ENCODE measurements at regions not wholly inside any gene's neighbourhood (a gene's known extent, or its start where the extent isn't known, plus 50 kb on each side); places are given as distances from the start of the nearest gene placed in this dataset.

DNA sequence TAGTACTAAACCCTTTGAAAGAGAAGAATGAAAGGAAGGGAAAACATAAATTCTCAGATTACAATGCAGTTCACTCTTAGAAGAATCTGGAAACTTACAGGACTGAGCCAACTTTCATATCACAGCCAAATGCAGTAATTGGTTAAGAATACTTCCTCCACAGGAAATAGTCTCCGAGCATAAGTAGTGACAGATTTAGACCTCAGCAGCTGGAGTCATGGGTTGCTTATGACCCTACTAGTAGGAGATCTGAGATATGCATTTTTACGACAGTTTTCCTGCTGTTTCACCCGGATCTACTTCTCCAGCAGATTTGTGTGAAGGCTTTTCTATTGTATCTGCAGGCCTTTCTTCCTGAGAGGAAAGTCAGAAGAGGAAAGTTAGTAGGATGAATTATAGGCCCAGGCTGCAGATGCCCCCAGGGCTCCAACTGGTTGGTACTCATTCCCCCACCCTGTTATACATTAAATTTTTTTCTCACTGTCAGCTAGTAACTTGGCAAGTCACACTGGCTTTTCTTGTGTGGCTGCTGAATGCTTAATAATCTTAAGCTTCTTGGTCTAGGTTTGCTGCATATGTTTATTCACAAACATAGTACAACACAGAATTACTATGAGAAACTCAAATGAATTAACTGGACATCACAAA is 1241.5 kb upstream of the MIR17HG start:
- Histone ChIP-seq H3K14ac (ENCODE audit: low read length) (no peak overlapping the region), H2AFZ (ENCODE audit: insufficient read depth, low read length, poor library complexity) (no peak overlapping the region), H3K79me1 (ENCODE audit: low read length) (no peaks in the 10 kb centered on the region), H4K91ac (ENCODE audit: low read depth, low read length) (no peak overlapping the region), H3K4me1 (ENCODE audit: control insufficient read depth in 1 of 2, insufficient read depth in 2 of 2, low read length in 2 of 2) (no peaks in the 10 kb centered on the region), H3K9ac (ENCODE audit: low read length) (no peak overlapping the region), H3K27me3 (ENCODE audit: insufficient read depth, low read length) (no peaks in the 10 kb centered on the region), H3K18ac (ENCODE audit: low read length) (no peak overlapping the region), H3K9me3 (ENCODE audit: insufficient read depth, low read depth, low read length) (no peaks in the 10 kb centered on the region), H3K23ac (ENCODE audit: low read length) (no peak overlapping the region), H3K4me2 (ENCODE audit: low read length) (no peak overlapping the region), H2BK5ac (ENCODE audit: low read depth, low read length, poor library complexity) (no peak overlapping the region), H2AK5ac (ENCODE audit: low read length) (no peak overlapping the region), H3K4ac (ENCODE audit: low read depth, low read length) (no peak overlapping the region), H3K4me3 (ENCODE audit: low read depth, low read length) (no peak overlapping the region), H3K36me3 (ENCODE audit: control insufficient read depth in 1 of 2, insufficient read depth in 2 of 2, low read length in 2 of 2) (no peaks in the 10 kb centered on the region), H3K79me2 (ENCODE audit: control insufficient read depth, insufficient read depth, low read length, poor library complexity) (no peaks in the 10 kb centered on the region), H3K27ac (ENCODE audit: low read depth, low read length) (no peak overlapping the region), H2BK12ac (ENCODE audit: low read length) (no peak overlapping the region), H4K8ac (ENCODE audit: low read depth, low read length) (no peak overlapping the region), H4K12ac (ENCODE audit: low read depth, low read length) (no peak overlapping the region), H2BK120ac (ENCODE audit: insufficient read depth, low read length, poor library complexity) (no peak overlapping the region)
- no CpG with 5 or more reads among the region's 3 CpGs for WGBS (ENCODE audit: extremely low coverage, insufficient coverage, insufficient read length)
- DNase-seq = no peak

- no peak overlapping the region for H3K23ac ChIP-seq (ENCODE audit: low read length)
- no peak overlapping the region for H4K8ac ChIP-seq (ENCODE audit: low read depth, low read length)
- no peak overlapping the region for H2AK5ac ChIP-seq (ENCODE audit: low read length)
- H3K79me2 ChIP-seq (ENCODE audit: control insufficient read depth, insufficient read depth, low read length, poor library complexity) = no peaks in the 10 kb centered on the region
- H3K4me2 ChIP-seq (ENCODE audit: low read length) = no peak overlapping the region
- no peak overlapping the region for H4K91ac ChIP-seq (ENCODE audit: low read depth, low read length)
- H3K14ac ChIP-seq (ENCODE audit: low read length) = no peak overlapping the region
- H2BK12ac ChIP-seq (ENCODE audit: low read length) = no peak overlapping the region
- no peak overlapping the region for H2AFZ ChIP-seq (ENCODE audit: insufficient read depth, low read length, poor library complexity)
- no peak overlapping the region for H3K9ac ChIP-seq (ENCODE audit: low read length)
- no peaks in the 10 kb centered on the region for H3K27me3 ChIP-seq (ENCODE audit: insufficient read depth, low read length)
- no peak for DNase-seq
- no peak overlapping the region for H3K18ac ChIP-seq (ENCODE audit: low read length)
- no peak overlapping the region for H3K4me3 ChIP-seq (ENCODE audit: low read depth, low read length)
- H2BK120ac ChIP-seq (ENCODE audit: insufficient read depth, low read length, poor library complexity) = no peak overlapping the region
- no peak overlapping the region for H2BK5ac ChIP-seq (ENCODE audit: low read depth, low read length, poor library complexity)
- H3K79me1 ChIP-seq (ENCODE audit: low read length) = no peaks in the 10 kb centered on the region
- no peak overlapping the region for H3K4ac ChIP-seq (ENCODE audit: low read depth, low read length)
- no peaks in the 10 kb centered on the region for H3K36me3 ChIP-seq (ENCODE audit: control insufficient read depth in 1 of 2, insufficient read depth in 2 of 2, low read length in 2 of 2)
- no peak overlapping the region for H3K27ac ChIP-seq (ENCODE audit: low read depth, low read length)
- H3K9me3 ChIP-seq (ENCODE audit: insufficient read depth, low read depth, low read length) = no peaks in the 10 kb centered on the region
- H3K4me1 ChIP-seq (ENCODE audit: control insufficient read depth in 1 of 2, insufficient read depth in 2 of 2, low read length in 2 of 2) = no peaks in the 10 kb centered on the region
- WGBS (ENCODE audit: extremely low coverage, insufficient coverage, insufficient read length) = no CpG with 5 or more reads among the region's 2 CpGs
- H4K12ac ChIP-seq (ENCODE audit: low read depth, low read length) = no peak overlapping the region
Measured at GRCh38 chr13:90107661-90108060, 1239.8 kb upstream of the MIR17HG start.

- no peaks in the 10 kb centered on the region for H3K36me3 ChIP-seq (ENCODE audit: control insufficient read depth in 1 of 2, insufficient read depth in 2 of 2, low read length in 2 of 2)
- H3K9ac ChIP-seq (ENCODE audit: low read length) = no peak overlapping the region
- H3K79me1 ChIP-seq (ENCODE audit: low read length) = no peaks in the 10 kb centered on the region
- H3K27me3 ChIP-seq (ENCODE audit: insufficient read depth, low read length) = no peaks in the 10 kb centered on the region
- no peak overlapping the region for H2BK120ac ChIP-seq (ENCODE audit: insufficient read depth, low read length, poor library complexity)
- H2AFZ ChIP-seq (ENCODE audit: insufficient read depth, low read length, poor library complexity) = no peak overlapping the region
- no peaks in the 10 kb centered on the region for H3K9me3 ChIP-seq (ENCODE audit: insufficient read depth, low read depth, low read length)
- H3K4me2 ChIP-seq (ENCODE audit: low read length) = no peak overlapping the region
- H2BK5ac ChIP-seq (ENCODE audit: low read depth, low read length, poor library complexity) = no peak overlapping the region
- no peak overlapping the region for H4K8ac ChIP-seq (ENCODE audit: low read depth, low read length)
- DNase-seq = no peak
- no peak overlapping the region for H2AK5ac ChIP-seq (ENCODE audit: low read length)
- H4K12ac ChIP-seq (ENCODE audit: low read depth, low read length) = no peak overlapping the region
- H2BK12ac ChIP-seq (ENCODE audit: low read length) = no peak overlapping the region
- no peaks in the 10 kb centered on the region for H3K79me2 ChIP-seq (ENCODE audit: control insufficient read depth, insufficient read depth, low read length, poor library complexity)
- H3K14ac ChIP-seq (ENCODE audit: low read length) = no peak overlapping the region
- WGBS (ENCODE audit: extremely low coverage, insufficient coverage, insufficient read length) = no CpG with 5 or more reads among the region's 1 CpG
- H3K18ac ChIP-seq (ENCODE audit: low read length) = no peak overlapping the region
- no peak overlapping the region for H3K23ac ChIP-seq (ENCODE audit: low read length)
- H3K4ac ChIP-seq (ENCODE audit: low read depth, low read length) = no peak overlapping the region
- no peak overlapping the region for H4K91ac ChIP-seq (ENCODE audit: low read depth, low read length)
- H3K4me1 ChIP-seq (ENCODE audit: control insufficient read depth in 1 of 2, insufficient read depth in 2 of 2, low read length in 2 of 2) = no peaks in the 10 kb centered on the region
- H3K27ac ChIP-seq (ENCODE audit: low read depth, low read length) = no peak overlapping the region
- H3K4me3 ChIP-seq (ENCODE audit: low read depth, low read length) = no peak overlapping the region
Measured at GRCh38 chr13:90108547-90108946, 1238.9 kb upstream of the MIR17HG start.

DNA sequence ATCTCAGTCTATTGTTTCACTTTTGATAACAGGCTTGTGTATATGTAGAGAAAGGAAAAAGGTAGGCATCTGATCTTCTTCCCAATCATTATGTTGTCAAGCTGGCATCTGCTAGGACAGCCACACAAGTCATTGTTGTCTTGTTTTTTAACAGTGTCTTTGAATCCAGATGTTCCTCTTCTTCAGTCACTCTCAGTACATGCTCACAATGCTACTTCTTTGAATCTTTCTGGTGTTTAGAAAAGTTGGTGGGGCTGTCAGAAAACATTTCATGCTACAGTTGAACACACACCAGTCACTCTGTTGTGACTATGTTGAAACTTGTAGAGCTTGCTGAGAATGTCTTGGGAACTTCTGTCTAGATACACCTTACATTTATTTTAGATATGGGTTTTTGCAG is 1231.4 kb upstream of the MIR17HG start:
- Histone ChIP-seq H2BK12ac (ENCODE audit: low read length) (no peak overlapping the region), H3K79me1 (ENCODE audit: low read length) (no peaks in the 10 kb centered on the region), H2BK120ac (ENCODE audit: insufficient read depth, low read length, poor library complexity) (no peak overlapping the region), H4K91ac (ENCODE audit: low read depth, low read length) (no peak overlapping the region), H3K27me3 (ENCODE audit: insufficient read depth, low read length) (no peaks in the 10 kb centered on the region), H3K14ac (ENCODE audit: low read length) (no peak overlapping the region), H2BK5ac (ENCODE audit: low read depth, low read length, poor library complexity) (no peak overlapping the region), H4K12ac (ENCODE audit: low read depth, low read length) (no peak overlapping the region), H4K8ac (ENCODE audit: low read depth, low read length) (no peak overlapping the region), H3K4me3 (ENCODE audit: low read depth, low read length) (no peak overlapping the region), H3K4me1 (ENCODE audit: control insufficient read depth in 1 of 2, insufficient read depth in 2 of 2, low read length in 2 of 2) (no peaks in the 10 kb centered on the region), H3K79me2 (ENCODE audit: control insufficient read depth, insufficient read depth, low read length, poor library complexity) (no peaks in the 10 kb centered on the region), H3K9ac (ENCODE audit: low read length) (no peak overlapping the region), H2AFZ (ENCODE audit: insufficient read depth, low read length, poor library complexity) (no peak overlapping the region), H2AK5ac (ENCODE audit: low read length) (no peak overlapping the region), H3K9me3 (ENCODE audit: insufficient read depth, low read depth, low read length) (no peaks in the 10 kb centered on the region), H3K27ac (ENCODE audit: low read depth, low read length) (no peak overlapping the region), H3K4ac (ENCODE audit: low read depth, low read length) (no peak overlapping the region), H3K4me2 (ENCODE audit: low read length) (no peak overlapping the region), H3K36me3 (ENCODE audit: control insufficient read depth in 1 of 2, insufficient read depth in 2 of 2, low read length in 2 of 2) (no peaks in the 10 kb centered on the region), H3K18ac (ENCODE audit: low read length) (no peak overlapping the region), H3K23ac (ENCODE audit: low read length) (no peak overlapping the region)
- DNase-seq = no peak

Measured in trophoblast cell (in vitro differentiated cells and primary cell).